ENCODE measurements at regions not wholly inside any gene's neighbourhood (a gene's known extent, or its start where the extent isn't known, plus 50 kb on each side); places are given as distances from the start of the nearest gene placed in this dataset.

GRCh38 chr2:156158808-156159207, 173.7 kb downstream of the NR4A2 start:
- no peak for DNase-seq

GRCh38 chr2:156157670-156158069, 174.9 kb downstream of the NR4A2 start:
- no peak for DNase-seq

GRCh38 chr2:156156580-156156979, 175.9 kb downstream of the NR4A2 start:
- no peak for DNase-seq

GRCh38 chr2:156155319-156155718, 177.2 kb downstream of the NR4A2 start:
- DNase-seq, result no peak

- DNase-seq, result no peak
Observed at GRCh38 chr2:156151351-156151750, 181.2 kb downstream of the NR4A2 start.

- no peak for DNase-seq
Observed at GRCh38 chr2:156147594-156148330, 184.8 kb downstream of the NR4A2 start.

- DNase-seq, result no peak
Observed at GRCh38 chr2:156145976-156146375, 186.5 kb downstream of the NR4A2 start.

GRCh38 chr2:156145469-156145868, 187.1 kb downstream of the NR4A2 start:
- no peak for DNase-seq

- no peak for DNase-seq
Observed at GRCh38 chr2:156136566-156136965, 196.0 kb downstream of the NR4A2 start.

- DNase-seq, result no peak
Observed at GRCh38 chr2:156134887-156135286, 197.6 kb downstream of the NR4A2 start.

- DNase-seq, result no peak
Observed at GRCh38 chr2:156132941-156133340, 199.6 kb downstream of the NR4A2 start.

GRCh38 chr2:156132130-156132529, 200.4 kb downstream of the NR4A2 start:
- no peak for DNase-seq

- no peak for DNase-seq
Observed at GRCh38 chr2:156129227-156129626, 203.3 kb downstream of the NR4A2 start.

GRCh38 chr2:156125018-156125417, 207.5 kb downstream of the NR4A2 start:
- no peak for DNase-seq

GRCh38 chr2:156124458-156124857, 208.1 kb downstream of the NR4A2 start:
- no peak for DNase-seq

- DNase-seq, result no peak
Observed at GRCh38 chr2:156118753-156119416, 213.6 kb downstream of the NR4A2 start.

GRCh38 chr2:156116113-156116512, 216.4 kb downstream of the NR4A2 start:
- no peak for DNase-seq

- no peak for DNase-seq
Observed at GRCh38 chr2:156115338-156115737, 217.2 kb downstream of the NR4A2 start.

- no peak for DNase-seq
Observed at GRCh38 chr2:156112323-156112722, 220.2 kb downstream of the NR4A2 start.

GRCh38 chr2:156110890-156111289, 221.6 kb downstream of the NR4A2 start:
- DNase-seq, result no peak

GRCh38 chr2:156099382-156099781, 233.1 kb downstream of the NR4A2 start:
- no peak for DNase-seq

- no peak for DNase-seq
Observed at GRCh38 chr2:156098506-156098905, 234.0 kb downstream of the NR4A2 start.

- DNase-seq, result no peak
Observed at GRCh38 chr2:156088587-156088986, 243.9 kb downstream of the NR4A2 start.

- DNase-seq, result no peak
Observed at GRCh38 chr2:156087875-156088274, 244.6 kb downstream of the NR4A2 start.

All from midbrain (tissue), 1 donor.